ENCODE measurements at regions not wholly inside any gene's neighbourhood (a gene's known extent, or its start where the extent isn't known, plus 50 kb on each side); places are given as distances from the start of the nearest gene placed in this dataset.

- TF ChIP-seq, protein P1, sequence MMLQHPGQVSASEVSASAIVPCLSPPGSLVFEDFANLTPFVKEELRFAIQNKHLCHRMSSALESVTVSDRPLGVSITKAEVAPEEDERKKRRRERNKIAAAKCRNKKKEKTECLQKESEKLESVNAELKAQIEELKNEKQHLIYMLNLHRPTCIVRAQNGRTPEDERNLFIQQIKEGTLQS (IDR thresholded peaks at IDR 0.05), result peak; percentile 41; the same call in 1 of the 2 replicates
- TF ChIP-seq, protein P1 (CRISPR knock-in tag; conservative IDR thresholded peaks at IDR 0.05), result no peak
- TF ChIP-seq SMAD3 (CRISPR knock-in tag; conservative IDR thresholded peaks at IDR 0.05), result no peak
- TF ChIP-seq NBN (IDR thresholded peaks at IDR 0.05; ENCODE audit: low read depth), result no peak
- TF ChIP-seq ZFP36 (IDR thresholded peaks at IDR 0.05; ENCODE audit: low read depth, low read length, partially characterized antibody), result peak; percentile 94
- TF ChIP-seq ZNF324 (CRISPR knock-in tag; IDR thresholded peaks at IDR 0.05), result no peak
These were observed 249.4 kb downstream of the LOXHD1 start (continued) for GRCh38 chr18:46407486-46408166.

DNA sequence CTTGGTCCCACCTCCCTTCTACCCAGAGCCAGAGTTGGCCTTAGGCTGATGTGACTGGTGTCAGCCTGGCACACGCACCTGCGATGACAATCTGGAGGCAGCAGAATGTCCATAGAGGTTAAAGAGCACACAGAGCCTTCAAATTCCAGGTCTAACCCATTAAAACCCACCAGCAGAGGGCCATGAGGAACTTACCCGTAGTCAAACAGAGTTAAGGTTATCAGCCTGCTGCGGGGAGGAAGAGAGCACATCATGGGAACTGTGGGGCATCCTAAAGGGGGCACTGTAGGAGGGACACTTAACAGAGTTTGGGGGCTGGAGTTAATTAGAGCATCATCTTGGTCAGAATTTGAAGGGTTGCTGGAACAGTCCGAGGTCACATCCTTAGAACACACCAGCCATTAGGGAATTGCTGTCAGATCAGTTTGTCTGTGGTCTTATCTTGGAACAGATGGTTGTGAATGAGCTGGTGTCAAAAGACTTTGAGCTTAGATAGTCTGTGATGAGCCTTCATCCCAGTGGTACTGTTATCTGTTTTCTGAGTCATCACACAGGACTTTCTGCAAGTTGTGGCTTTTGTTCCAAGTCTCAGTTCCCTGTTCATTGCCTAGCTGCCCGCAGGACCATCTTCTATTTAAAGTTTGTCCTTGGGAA lies 248.6 kb downstream of the LOXHD1 start:
- Histone ChIP-seq H3K79me2 (ENCODE audit: control insufficient read depth, insufficient read depth, low read length) (no peaks in the 10 kb centered on the region), H4K20me1 (replicated peaks; ENCODE audit: control insufficient read depth, insufficient read depth, low read length) (no peaks in the 10 kb centered on the region), H3K9ac (ENCODE audit: insufficient read depth in 1 of 2, low read depth in 2 of 2, low read length in 2 of 2) (no peak overlapping the region), H3K36me3 (ENCODE audit: control insufficient read depth, insufficient read depth, low read length) (no peaks in the 10 kb centered on the region), H3K27me3 (ENCODE audit: control insufficient read depth in 2 of 2, insufficient read depth in 2 of 2, low read length in 2 of 2) (peaks cover 0 to 41% of the 10 kb centered on the region in 2 experiments; a peak in 2 of 5 replicates), H3K9me3 (replicated peaks; ENCODE audit: control insufficient read depth, insufficient read depth, low read depth, low read length) (no peaks in the 10 kb centered on the region), H3K4me2 (ENCODE audit: insufficient read depth, low read length) (no peak overlapping the region; the same call in 1 of the 2 replicates), H3K4me3 (no peak overlapping the region), H3K27ac (ENCODE audit: extremely low read depth, low read depth, low read length) (no peak overlapping the region), H2AFZ (ENCODE audit: low read depth, low read length) (no peak overlapping the region), H3K9me1 (ENCODE audit: control insufficient read depth, insufficient read depth, low read length) (no peaks in the 10 kb centered on the region), H3K4me1 (replicated peaks in 1 of 2; ENCODE audit: control insufficient read depth in 2 of 2, insufficient read depth in 2 of 2, low read length in 2 of 2) (peaks cover 0 to 11% of the 10 kb centered on the region in 2 experiments; a peak in 3 of 5 replicates)
- 0% methylated on average over 6 of the region's 6 CpGs for WGBS (ENCODE audit: insufficient coverage, low coverage, missing lambda C conversion rate)
- ChIA-PET CTCF (ENCODE audit: low intra/inter-chr PET ratio) (no interaction called here), POLR2A (interaction anchor here (0.8 kb wide), 1 partner anchor 10 kb away, joined by 4 read pairs; no protein-coding TSS in a partner anchor)
- DNase-seq (ENCODE audit: extremely low read depth in 1 of 4, low spot score in 3 of 4) (peak; percentile 39 to 50 (median 48)), ATAC-seq (peak; percentile 82), FAIRE-seq (peak; percentile 52)
- intact Hi-C loops (cut with micrococcal nuclease) (loop anchor here (10.0 kb wide), 1 partner anchor 46 kb away; no protein-coding TSS in a partner anchor), in situ Hi-C loops (cut with MboI) (no loop called here)
- no TSS peak for BruUV-seq (replicated peaks)
- TF ChIP-seq FOS (IDR thresholded peaks at IDR 0.05; ENCODE audit: extremely low read depth, insufficient read length), result peak; percentile 60
- no peak for TF ChIP-seq PCBP1 (IDR thresholded peaks at IDR 0.05; ENCODE audit: low read depth, low read length, poor library complexity, severe bottlenecking)
- TF ChIP-seq ZNF695 (CRISPR knock-in tag; IDR thresholded peaks at IDR 0.05), result no peak
- peak in 1 of 2 experiments; percentile 64; a peak in 1 of 4 replicates for TF ChIP-seq TRIM24 (IDR thresholded peaks at IDR 0.05)
- TF ChIP-seq ZNF668 (CRISPR knock-in tag; IDR thresholded peaks at IDR 0.05), result no peak
- TF ChIP-seq HNRNPK (IDR thresholded peaks at IDR 0.05; ENCODE audit: low read depth, low read length, poor library complexity, severe bottlenecking), result no peak
- 0 out of 2 replicates have a peak, but pooled peaks have one; percentile 27 for TF ChIP-seq ZNF197 (CRISPR knock-in tag; IDR thresholded peaks at IDR 0.05; ENCODE audit: low read depth)
- no peak for TF ChIP-seq TBL1XR1 (IDR thresholded peaks at IDR 0.05; ENCODE audit: low read length in 2 of 2)
- TF ChIP-seq SREBF1 (IDR thresholded peaks at IDR 0.05; ENCODE audit: borderline replicate concordance, low read depth, low read length), result no peak
- no peak for TF ChIP-seq PHB2 (IDR thresholded peaks at IDR 0.05; ENCODE audit: low read depth)
- TF ChIP-seq EHMT2 (IDR thresholded peaks at IDR 0.05), result no peak
- TF ChIP-seq, protein P2, sequence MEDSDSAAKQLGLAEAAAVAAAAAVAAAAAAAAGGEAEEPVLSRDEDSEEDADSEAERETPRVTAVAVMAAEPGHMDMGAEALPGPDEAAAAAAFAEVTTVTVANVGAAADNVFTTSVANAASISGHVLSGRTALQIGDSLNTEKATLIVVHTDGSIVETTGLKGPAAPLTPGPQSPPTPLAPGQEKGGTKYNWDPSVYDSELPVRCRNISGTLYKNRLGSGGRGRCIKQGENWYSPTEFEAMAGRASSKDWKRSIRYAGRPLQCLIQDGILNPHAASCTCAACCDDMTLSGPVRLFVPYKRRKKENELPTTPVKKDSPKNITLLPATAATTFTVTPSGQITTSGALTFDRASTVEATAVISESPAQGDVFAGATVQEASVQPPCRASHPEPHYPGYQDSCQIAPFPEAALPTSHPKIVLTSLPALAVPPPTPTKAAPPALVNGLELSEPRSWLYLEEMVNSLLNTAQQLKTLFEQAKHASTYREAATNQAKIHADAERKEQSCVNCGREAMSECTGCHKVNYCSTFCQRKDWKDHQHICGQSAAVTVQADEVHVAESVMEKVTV (CRISPR knock-in tag; IDR thresholded peaks at IDR 0.05), result peak; percentile 13; the same call in 1 of the 2 replicates
- no peak for TF ChIP-seq XRCC5 (IDR thresholded peaks at IDR 0.05; ENCODE audit: low read depth, low read length)
